AG10803 (cell line): ENCODE measurements at regions not wholly inside any gene's neighbourhood (a gene's known extent, or its start where the extent isn't known, plus 50 kb on each side); places are given as distances from the start of the nearest gene placed in this dataset.

Experiments
- DNase-seq: peaks from one replicate; pipeline ENCODE4 v3.0.0; 2010; ENCODE audit warnings: low read depth
- H3K4me3 ChIP-seq: 2 replicates; pipeline ENCODE4 v1.5.1; 2011; ENCODE audit warnings: mild to moderate bottlenecking, low read length, control low read depth
- CTCF ChIP-seq: conservative IDR thresholded peaks from 2 replicates; pipeline ENCODE4 v1.5.1; 2011; ENCODE audit warnings: mild to moderate bottlenecking, low read length, control low read depth, inconsistent platforms

- H3K4me3 ChIP-seq, result no peak overlapping the region
- DNase-seq, result no peak
- TF ChIP-seq CTCF, result no peak
Measured at GRCh38 chr9:119559986-119560385, 190.8 kb upstream of the BRINP1 start.

GRCh38 chr9:119559056-119559455 is 189.8 kb upstream of the BRINP1 start:
- TF ChIP-seq CTCF, result no peak
- no peak overlapping the region for H3K4me3 ChIP-seq
- DNase-seq, result no peak

DNA sequence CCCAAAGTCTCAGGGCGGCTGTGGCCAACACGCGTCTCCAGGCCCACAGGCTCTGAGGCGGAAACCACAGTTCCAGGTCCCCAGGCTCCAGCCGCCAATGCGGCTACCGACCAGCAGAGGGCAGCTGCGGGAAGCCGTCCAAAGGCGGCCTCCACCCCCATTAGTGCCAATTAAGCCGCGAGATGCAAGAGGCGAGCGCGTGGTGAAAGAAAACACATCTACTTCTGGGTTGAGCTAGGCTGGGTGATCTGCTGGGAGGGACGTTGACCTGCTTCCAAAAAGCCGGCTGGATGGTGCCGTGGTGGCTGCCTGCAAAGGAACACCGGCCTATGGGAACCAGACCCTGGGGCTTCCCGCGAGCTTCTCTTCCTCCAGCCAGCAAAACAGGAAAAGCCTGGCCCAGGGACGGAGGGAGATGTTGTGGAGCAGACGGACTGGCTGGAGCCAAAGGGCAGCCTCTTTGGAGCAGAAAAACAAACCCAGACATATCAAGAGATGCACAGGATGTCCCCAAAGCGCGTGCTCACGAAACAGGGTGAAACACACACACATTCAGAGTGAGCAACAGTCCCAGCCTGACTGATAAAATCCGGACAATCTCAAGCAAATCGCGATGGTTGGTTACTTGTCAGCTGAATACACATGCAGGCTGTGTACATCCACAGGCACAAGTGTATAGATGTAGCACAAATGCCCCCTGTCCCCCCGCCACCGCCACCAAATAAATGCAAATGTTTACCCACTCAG is 187.1 kb upstream of the BRINP1 start:
- peak; percentile 74 for DNase-seq
- peak; percentile 98 for TF ChIP-seq CTCF
- H3K4me3 ChIP-seq, result peak overlapping the region; percentile 59

GRCh38 chr9:119544492-119544891 is 175.3 kb upstream of the BRINP1 start:
- no peak overlapping the region for H3K4me3 ChIP-seq
- DNase-seq, result no peak
- TF ChIP-seq CTCF, result no peak

DNA sequence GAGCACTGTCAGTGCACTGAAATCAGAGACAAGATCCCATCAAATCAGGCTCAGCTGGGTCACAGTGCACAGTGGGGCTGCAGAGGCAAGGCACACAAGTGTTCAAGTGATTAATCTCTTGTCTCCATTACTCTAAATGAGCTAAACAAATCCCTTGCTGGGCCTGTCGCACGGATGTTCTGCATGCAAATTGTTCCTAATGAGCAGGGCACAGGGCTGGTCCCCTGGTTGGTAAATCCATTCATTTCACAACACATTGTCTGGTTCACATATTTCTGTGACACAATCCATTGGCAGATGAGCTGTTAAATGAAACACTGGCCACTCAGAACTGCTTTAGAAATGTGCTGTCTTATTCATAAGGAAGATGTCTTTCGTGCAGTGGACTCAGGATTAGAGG is 167.9 kb upstream of the BRINP1 start:
- no peak for TF ChIP-seq CTCF
- no peak for DNase-seq
- H3K4me3 ChIP-seq, result no peak overlapping the region

DNA sequence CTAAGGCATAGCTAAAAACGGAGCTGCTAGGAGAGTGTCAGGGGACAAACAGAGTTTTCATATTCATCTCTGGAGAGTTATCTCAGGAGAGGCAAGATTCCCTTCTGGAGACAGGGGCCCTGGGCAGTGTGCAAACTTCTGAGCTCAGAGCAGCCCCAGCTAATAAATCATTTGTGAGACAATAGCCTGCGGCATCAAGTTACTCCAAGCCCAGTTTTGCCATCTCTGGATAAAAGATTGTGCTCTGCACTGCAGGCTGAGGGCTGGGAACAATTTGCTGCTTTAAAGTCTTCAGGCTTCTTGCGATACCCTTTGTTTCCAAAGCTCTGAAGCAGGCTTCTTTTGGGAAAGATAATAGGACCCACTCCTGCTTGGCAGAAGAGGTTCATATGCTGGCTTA is 164.3 kb upstream of the BRINP1 start:
- no peak for TF ChIP-seq CTCF
- no peak for DNase-seq
- H3K4me3 ChIP-seq, result no peak overlapping the region

- no peak for TF ChIP-seq CTCF
Measured at GRCh38 chr9:119526698-119527097, 157.5 kb upstream of the BRINP1 start.

More at GRCh38 chr9:119526698-119527097, 157.5 kb upstream of the BRINP1 start:
- H3K4me3 ChIP-seq, result no peak overlapping the region
- DNase-seq, result no peak
